ENCODE measurements at regions not wholly inside any gene's neighbourhood (a gene's known extent, or its start where the extent isn't known, plus 50 kb on each side); places are given as distances from the start of the nearest gene placed in this dataset.

- Mint-ChIP-seq H3K4me1 (ENCODE audit: low read depth, unreplicated experiment) (no peaks in the 10 kb centered on the region), H3K9me3 (ENCODE audit: unreplicated experiment) (no peaks in the 10 kb centered on the region), H3K27ac (ENCODE audit: unreplicated experiment) (no peak overlapping the region), H3K36me3 (ENCODE audit: insufficient read depth, unreplicated experiment) (no peaks in the 10 kb centered on the region), H3K4me3 (ENCODE audit: unreplicated experiment) (no peak overlapping the region), H3K27me3 (ENCODE audit: insufficient read depth, unreplicated experiment) (no peaks in the 10 kb centered on the region)
- H3K4me3 ChIP-seq (ENCODE audit: low read depth, low read length): no peak overlapping the region
- no peak for DNase-seq
- no peak for TF ChIP-seq CTCF (IDR thresholded peaks at IDR 0.05; ENCODE audit: insufficient read depth in 1 of 2, low read depth in 1 of 2, low read length in 1 of 2, severe bottlenecking in 1 of 2, unreplicated experiment in 1 of 2)
- no peaks in the 10 kb centered on the region for H3K9me3 ChIP-seq
- H3K4me1 ChIP-seq: no peaks in the 10 kb centered on the region
- no peaks in the 10 kb centered on the region for H3K36me3 ChIP-seq (ENCODE audit: control insufficient read depth, insufficient read depth, low read length)
- POLR2A ChIA-PET: no interaction called here
- no TSS peak for BruUV-seq (replicated peaks)
- intact Hi-C loops (cut with micrococcal nuclease; ENCODE audit: unreplicated experiment): loop anchor here (5.0 to 10.0 kb wide), 3 partner anchors 116 to 633 kb away; no protein-coding TSS in a partner anchor
- H3K27me3 ChIP-seq (replicated peaks; ENCODE audit: control insufficient read depth, insufficient read depth, low read length): no peaks in the 10 kb centered on the region
- CTCF ChIA-PET: interaction anchor here (1.6 kb wide), 1 partner anchor 70 kb away, joined by 4 read pairs; no protein-coding TSS in a partner anchor
Observed at GRCh38 chr3:68018275-68018674, 363.9 kb upstream of the SUCLG2 start.

GRCh38 chr3:68017069-68017468, 362.7 kb upstream of the SUCLG2 start:
- peak; percentile 11 to 28 for TF ChIP-seq CTCF (IDR thresholded peaks at IDR 0.05; ENCODE audit: insufficient read depth in 1 of 2, low read depth in 1 of 2, low read length in 1 of 2, severe bottlenecking in 1 of 2, unreplicated experiment in 1 of 2)
- Mint-ChIP-seq H3K27ac (ENCODE audit: unreplicated experiment) (no peak overlapping the region), H3K36me3 (ENCODE audit: insufficient read depth, unreplicated experiment) (no peaks in the 10 kb centered on the region), H3K27me3 (ENCODE audit: insufficient read depth, unreplicated experiment) (no peaks in the 10 kb centered on the region), H3K4me3 (ENCODE audit: unreplicated experiment) (no peak overlapping the region), H3K9me3 (ENCODE audit: unreplicated experiment) (no peaks in the 10 kb centered on the region), H3K4me1 (ENCODE audit: low read depth, unreplicated experiment) (no peaks in the 10 kb centered on the region)
- no peak overlapping the region for H3K4me3 ChIP-seq (ENCODE audit: low read depth, low read length)
- ChIA-PET POLR2A (no interaction called here), CTCF (interaction anchor here (0.6 to 1.6 kb wide), 2 partner anchors 69 to 857 kb away, joined by 3 to 4 read pairs; no protein-coding TSS in a partner anchor)
- H3K9me3 ChIP-seq: no peaks in the 10 kb centered on the region
- intact Hi-C loops (cut with micrococcal nuclease; ENCODE audit: unreplicated experiment): loop anchor here (5.0 to 10.0 kb wide), 3 partner anchors 115 to 632 kb away; no protein-coding TSS in a partner anchor
- DNase-seq: no peak
- no peaks in the 10 kb centered on the region for H3K27me3 ChIP-seq (replicated peaks; ENCODE audit: control insufficient read depth, insufficient read depth, low read length)
- H3K4me1 ChIP-seq: no peaks in the 10 kb centered on the region
- H3K36me3 ChIP-seq (ENCODE audit: control insufficient read depth, insufficient read depth, low read length): no peaks in the 10 kb centered on the region
- no TSS peak for BruUV-seq (replicated peaks)

- Histone ChIP-seq H3K36me3 (ENCODE audit: control insufficient read depth, insufficient read depth, low read length) (no peaks in the 10 kb centered on the region), H3K4me1 (no peaks in the 10 kb centered on the region), H3K27me3 (replicated peaks; ENCODE audit: control insufficient read depth, insufficient read depth, low read length) (no peaks in the 10 kb centered on the region; the same call in 1 of the 2 replicates), H3K4me3 (ENCODE audit: low read depth, low read length) (no peak overlapping the region), H3K9me3 (no peaks in the 10 kb centered on the region)
- BruUV-seq (replicated peaks): no TSS peak
- H3K27ac Mint-ChIP-seq (ENCODE audit: unreplicated experiment): no peak overlapping the region
- no peak for DNase-seq
- H3K27me3 Mint-ChIP-seq (ENCODE audit: insufficient read depth, unreplicated experiment): peaks cover 7% of the 10 kb centered on the region
- no peaks in the 10 kb centered on the region for H3K9me3 Mint-ChIP-seq (ENCODE audit: unreplicated experiment)
- H3K4me3 Mint-ChIP-seq (ENCODE audit: unreplicated experiment): no peak overlapping the region
- H3K4me1 Mint-ChIP-seq (ENCODE audit: low read depth, unreplicated experiment): no peaks in the 10 kb centered on the region
- intact Hi-C loops (cut with micrococcal nuclease; ENCODE audit: unreplicated experiment): loop anchor here (10.0 kb wide), 1 partner anchor 625 kb away; no protein-coding TSS in a partner anchor
- POLR2A ChIA-PET: no interaction called here
- no peak for TF ChIP-seq CTCF (IDR thresholded peaks at IDR 0.05; ENCODE audit: insufficient read depth in 1 of 2, low read depth in 1 of 2, low read length in 1 of 2, severe bottlenecking in 1 of 2, unreplicated experiment in 1 of 2)
- CTCF ChIA-PET: no interaction called here
- no peaks in the 10 kb centered on the region for H3K36me3 Mint-ChIP-seq (ENCODE audit: insufficient read depth, unreplicated experiment)
Observed at GRCh38 chr3:68009900-68010299, 355.5 kb upstream of the SUCLG2 start.
